ENCODE measurements at regions not wholly inside any gene's neighbourhood (a gene's known extent, or its start where the extent isn't known, plus 50 kb on each side); places are given as distances from the start of the nearest gene placed in this dataset.

GRCh38 chr9:126084696-126085095 is 241.9 kb upstream of the MVB12B start:
- DNase-seq (ENCODE audit: insufficient read length, low spot score) (no peak), FAIRE-seq (no peak)

GRCh38 chr9:126085170-126085569 is 241.5 kb upstream of the MVB12B start:
- FAIRE-seq (no peak), DNase-seq (ENCODE audit: insufficient read length, low spot score) (no peak)

- FAIRE-seq = no peak
- DNase-seq (ENCODE audit: insufficient read length, low spot score) = no peak
Observed at GRCh38 chr9:126088336-126088735, 238.3 kb upstream of the MVB12B start.

GRCh38 chr9:126089789-126090188 is 236.8 kb upstream of the MVB12B start:
- no peak for DNase-seq (ENCODE audit: insufficient read length, low spot score)
- FAIRE-seq = no peak

- DNase-seq (ENCODE audit: insufficient read length, low spot score) (no peak), FAIRE-seq (no peak)
Observed at GRCh38 chr9:126093771-126094170, 232.9 kb upstream of the MVB12B start.

- DNase-seq (ENCODE audit: insufficient read length, low spot score) = no peak
- no peak for FAIRE-seq
Observed at GRCh38 chr9:126095546-126096190, 231.0 kb upstream of the MVB12B start.

- FAIRE-seq (no peak), DNase-seq (ENCODE audit: insufficient read length, low spot score) (no peak)
Observed at GRCh38 chr9:126096340-126096739, 230.3 kb upstream of the MVB12B start.

GRCh38 chr9:126097679-126098078 is 228.9 kb upstream of the MVB12B start:
- DNase-seq (ENCODE audit: insufficient read length, low spot score) = no peak
- no peak for FAIRE-seq

- DNase-seq (ENCODE audit: insufficient read length, low spot score) (no peak), FAIRE-seq (no peak)
Observed at GRCh38 chr9:126106404-126106803, 220.2 kb upstream of the MVB12B start.

GRCh38 chr9:126107693-126108092 is 218.9 kb upstream of the MVB12B start:
- DNase-seq (ENCODE audit: insufficient read length, low spot score) (no peak), FAIRE-seq (no peak)

GRCh38 chr9:126108240-126108639 is 218.4 kb upstream of the MVB12B start:
- FAIRE-seq = no peak
- peak; percentile 36 for DNase-seq (ENCODE audit: insufficient read length, low spot score)

GRCh38 chr9:126109575-126109974 is 217.1 kb upstream of the MVB12B start:
- no peak for DNase-seq (ENCODE audit: insufficient read length, low spot score)
- no peak for FAIRE-seq

GRCh38 chr9:126111556-126111955 is 215.1 kb upstream of the MVB12B start:
- DNase-seq (ENCODE audit: insufficient read length, low spot score) = no peak
- FAIRE-seq = no peak

- FAIRE-seq (no peak), DNase-seq (ENCODE audit: insufficient read length, low spot score) (no peak)
Observed at GRCh38 chr9:126112135-126112720, 214.4 kb upstream of the MVB12B start.

GRCh38 chr9:126113176-126113575 is 213.5 kb upstream of the MVB12B start:
- FAIRE-seq (no peak), DNase-seq (ENCODE audit: insufficient read length, low spot score) (no peak)

- DNase-seq (ENCODE audit: insufficient read length, low spot score) (no peak), FAIRE-seq (no peak)
Observed at GRCh38 chr9:126113756-126114408, 212.7 kb upstream of the MVB12B start.

GRCh38 chr9:126114409-126114760 is 212.2 kb upstream of the MVB12B start:
- DNase-seq (ENCODE audit: insufficient read length, low spot score) (no peak), FAIRE-seq (no peak)

- FAIRE-seq = no peak
- DNase-seq (ENCODE audit: insufficient read length, low spot score) = no peak
Observed at GRCh38 chr9:126114850-126115460, 211.7 kb upstream of the MVB12B start.

GRCh38 chr9:126116351-126117157 is 210.1 kb upstream of the MVB12B start:
- DNase-seq (ENCODE audit: insufficient read length, low spot score) (no peak), FAIRE-seq (no peak)

- no peak for DNase-seq (ENCODE audit: insufficient read length, low spot score)
- FAIRE-seq = no peak
Observed at GRCh38 chr9:126117158-126117425, 209.5 kb upstream of the MVB12B start.

GRCh38 chr9:126117631-126118030 is 209.0 kb upstream of the MVB12B start:
- FAIRE-seq = no peak
- DNase-seq (ENCODE audit: insufficient read length, low spot score) = no peak

Data from HTR-8/SVneo (cell line).